Fibroblast of skin of abdomen (primary cell): ENCODE measurements at regions not wholly inside any gene's neighbourhood (a gene's known extent, or its start where the extent isn't known, plus 50 kb on each side); places are given as distances from the start of the nearest gene placed in this dataset.

ENCODE experiments used
- DNase-seq: peaks from one replicate; pipeline ENCODE4 v3.0.0-alpha.2; 2013

- DNase-seq = peak; percentile 66
Observed at GRCh38 chr14:54175298-54175942, 218.8 kb upstream of the BMP4 start.

GRCh38 chr14:54177019-54177418, 219.8 kb upstream of the CDKN3 start:
- no peak for DNase-seq

- peak; percentile 22 for DNase-seq
Observed at GRCh38 chr14:54177641-54178621, 218.9 kb upstream of the CDKN3 start.

- peak; percentile 63 for DNase-seq
Observed at GRCh38 chr14:54182419-54183045, 214.3 kb upstream of the CDKN3 start.

GRCh38 chr14:54186821-54187763, 209.7 kb upstream of the CDKN3 start:
- DNase-seq = peak; percentile 32

- no peak for DNase-seq
Observed at GRCh38 chr14:54188064-54188666, 208.6 kb upstream of the CDKN3 start.

- DNase-seq = no peak
Observed at GRCh38 chr14:54189333-54189732, 207.5 kb upstream of the CDKN3 start.

- peak; percentile 78 for DNase-seq
Observed at GRCh38 chr14:54189748-54190354, 207.0 kb upstream of the CDKN3 start.

GRCh38 chr14:54191846-54192245, 205.0 kb upstream of the CDKN3 start:
- DNase-seq = no peak

GRCh38 chr14:54192610-54193009, 204.2 kb upstream of the CDKN3 start:
- no peak for DNase-seq

- no peak for DNase-seq
Observed at GRCh38 chr14:54193871-54194270, 202.9 kb upstream of the CDKN3 start.

GRCh38 chr14:54194501-54194900, 202.3 kb upstream of the CDKN3 start:
- peak; percentile 36 for DNase-seq

- DNase-seq = no peak
Observed at GRCh38 chr14:54197369-54197768, 199.4 kb upstream of the CDKN3 start.

- peak; percentile 83 for DNase-seq
Observed at GRCh38 chr14:54200726-54201125, 196.1 kb upstream of the CDKN3 start.

- no peak for DNase-seq
Observed at GRCh38 chr14:54202288-54202687, 194.5 kb upstream of the CDKN3 start.

GRCh38 chr14:54206516-54206915, 190.3 kb upstream of the CDKN3 start:
- no peak for DNase-seq

GRCh38 chr14:54207075-54207474, 189.7 kb upstream of the CDKN3 start:
- DNase-seq = peak; percentile 62

GRCh38 chr14:54207476-54208462, 189.0 kb upstream of the CDKN3 start:
- DNase-seq = peak; percentile 63

GRCh38 chr14:54208751-54209150, 188.1 kb upstream of the CDKN3 start:
- DNase-seq = no peak
